ENCODE measurements at regions not wholly inside any gene's neighbourhood (a gene's known extent, or its start where the extent isn't known, plus 50 kb on each side); places are given as distances from the start of the nearest gene placed in this dataset.

DNA sequence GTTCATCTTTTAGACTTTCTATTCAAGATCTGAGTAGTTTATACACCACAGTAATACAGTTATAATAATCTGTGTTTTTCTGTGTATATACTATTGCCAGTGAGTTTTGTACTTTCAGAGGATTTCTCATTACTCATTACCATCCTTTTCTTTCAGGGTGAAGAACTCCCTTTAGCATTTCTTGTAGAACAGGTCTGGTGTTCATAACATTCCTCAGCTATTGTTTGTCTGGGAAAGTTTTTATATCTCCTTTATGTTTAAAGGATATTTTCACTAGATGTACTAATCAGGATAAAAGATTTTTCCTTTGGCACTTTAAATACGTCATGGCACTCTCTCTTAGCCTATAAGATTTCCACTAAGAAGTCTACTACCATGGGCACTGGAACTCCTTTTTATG, 705.5 kb downstream of the SLC4A3 start:
- no peaks in the 10 kb centered on the region for H3K4me1 Mint-ChIP-seq (ENCODE audit: insufficient read depth, unreplicated experiment)
- TF ChIP-seq CTCF (IDR thresholded peaks at IDR 0.05; ENCODE audit: unreplicated experiment): no peak
- H3K4me3 Mint-ChIP-seq (ENCODE audit: unreplicated experiment): no peak overlapping the region
- POLR2A ChIA-PET: no interaction called here
- CTCF ChIA-PET: interaction anchor here (0.6 to 0.9 kb wide), 2 partner anchors 87 to 133 kb away, joined by 3 read pairs; no protein-coding TSS in a partner anchor
- intact Hi-C loops (cut with micrococcal nuclease): no loop called here
- peaks cover 31% of the 10 kb centered on the region for H3K9me3 Mint-ChIP-seq (ENCODE audit: unreplicated experiment)
- no peaks in the 10 kb centered on the region for H3K27me3 Mint-ChIP-seq (ENCODE audit: insufficient read depth, unreplicated experiment)
- no peak for DNase-seq (ENCODE audit: unreplicated experiment)
- H3K27ac Mint-ChIP-seq (ENCODE audit: low read depth, unreplicated experiment): no peak overlapping the region
- no peaks in the 10 kb centered on the region for H3K36me3 Mint-ChIP-seq (ENCODE audit: insufficient read depth, unreplicated experiment)
- BruUV-seq (replicated peaks): no TSS peak

GRCh38 chr2:220334210-220334609, 706.8 kb downstream of the SLC4A3 start:
- Mint-ChIP-seq H3K27ac (ENCODE audit: low read depth, unreplicated experiment) (no peak overlapping the region), H3K4me1 (ENCODE audit: insufficient read depth, unreplicated experiment) (no peaks in the 10 kb centered on the region), H3K9me3 (ENCODE audit: unreplicated experiment) (peaks cover 20% of the 10 kb centered on the region), H3K36me3 (ENCODE audit: insufficient read depth, unreplicated experiment) (no peaks in the 10 kb centered on the region), H3K27me3 (ENCODE audit: insufficient read depth, unreplicated experiment) (no peaks in the 10 kb centered on the region), H3K4me3 (ENCODE audit: unreplicated experiment) (no peak overlapping the region)
- ChIA-PET CTCF (interaction anchor here (0.9 kb wide), 1 partner anchor 24 kb away, joined by 3 read pairs; no protein-coding TSS in a partner anchor), POLR2A (interaction anchor here (0.6 kb wide), 1 partner anchor 16 kb away, joined by 3 read pairs; no protein-coding TSS in a partner anchor)
- no peak for TF ChIP-seq CTCF (IDR thresholded peaks at IDR 0.05; ENCODE audit: unreplicated experiment)
- intact Hi-C loops (cut with micrococcal nuclease): no loop called here
- peak; percentile 14 for DNase-seq (ENCODE audit: unreplicated experiment)
- BruUV-seq (replicated peaks): no TSS peak

DNA sequence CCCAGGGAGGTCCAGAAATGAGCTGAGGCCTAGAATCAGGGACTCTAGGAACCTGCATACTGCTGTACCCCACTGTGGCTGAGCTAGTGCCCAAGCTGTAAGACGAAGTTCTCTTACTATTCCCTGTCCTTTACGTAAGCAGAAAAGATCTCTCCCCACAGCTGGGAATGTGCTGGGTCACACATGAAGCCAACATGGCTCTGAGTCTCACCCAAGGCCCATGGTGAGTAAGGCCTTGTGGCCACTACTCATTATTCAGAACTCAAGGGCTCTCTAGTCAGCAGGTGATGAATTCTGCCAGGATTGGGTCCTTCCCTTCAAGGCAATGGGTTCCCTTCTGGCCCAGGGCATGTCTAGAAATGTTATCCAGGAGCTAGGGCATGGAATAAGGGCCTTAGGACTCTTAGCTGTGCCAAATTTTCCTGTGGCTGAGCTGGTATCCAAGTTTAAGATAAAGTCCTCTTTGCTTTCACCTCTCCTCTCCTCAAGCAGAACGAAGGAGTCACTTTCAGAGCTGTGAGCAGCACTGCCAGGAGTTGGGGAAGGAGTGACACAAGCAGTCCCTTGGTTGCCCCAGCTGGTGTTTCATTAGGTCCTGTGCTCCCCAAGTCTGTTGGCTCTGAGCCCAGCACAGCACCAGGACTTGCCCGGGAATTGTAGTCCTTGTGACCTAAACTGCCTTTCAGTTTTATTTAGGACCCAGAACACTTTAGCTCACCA, 707.6 kb downstream of the SLC4A3 start:
- H3K9me3 Mint-ChIP-seq (ENCODE audit: unreplicated experiment): peaks cover 17% of the 10 kb centered on the region
- H3K27me3 Mint-ChIP-seq (ENCODE audit: insufficient read depth, unreplicated experiment): no peaks in the 10 kb centered on the region
- no peak for DNase-seq (ENCODE audit: unreplicated experiment)
- ChIA-PET CTCF (interaction anchor here (0.9 to 1.3 kb wide), 2 partner anchors 24 to 55 kb away, joined by 3 read pairs; no protein-coding TSS in a partner anchor), POLR2A (interaction anchor here (0.6 kb wide), 1 partner anchor 15 kb away, joined by 3 read pairs; no protein-coding TSS in a partner anchor)
- no peaks in the 10 kb centered on the region for H3K36me3 Mint-ChIP-seq (ENCODE audit: insufficient read depth, unreplicated experiment)
- TF ChIP-seq CTCF (IDR thresholded peaks at IDR 0.05; ENCODE audit: unreplicated experiment): no peak
- no peaks in the 10 kb centered on the region for H3K4me1 Mint-ChIP-seq (ENCODE audit: insufficient read depth, unreplicated experiment)
- BruUV-seq (replicated peaks): no TSS peak
- H3K27ac Mint-ChIP-seq (ENCODE audit: low read depth, unreplicated experiment): no peak overlapping the region
- no peak overlapping the region for H3K4me3 Mint-ChIP-seq (ENCODE audit: unreplicated experiment)
- intact Hi-C loops (cut with micrococcal nuclease): no loop called here

- no peak for TF ChIP-seq CTCF (IDR thresholded peaks at IDR 0.05; ENCODE audit: unreplicated experiment)
- POLR2A ChIA-PET: no interaction called here
- DNase-seq (ENCODE audit: unreplicated experiment): no peak
- intact Hi-C loops (cut with micrococcal nuclease): no loop called here
- CTCF ChIA-PET: interaction anchor here (1.3 kb wide), 1 partner anchor 55 kb away, joined by 3 read pairs; no protein-coding TSS in a partner anchor
- no TSS peak for BruUV-seq (replicated peaks)
- no peaks in the 10 kb centered on the region for H3K27me3 Mint-ChIP-seq (ENCODE audit: insufficient read depth, unreplicated experiment)
- H3K36me3 Mint-ChIP-seq (ENCODE audit: insufficient read depth, unreplicated experiment): no peaks in the 10 kb centered on the region
- no peak overlapping the region for H3K27ac Mint-ChIP-seq (ENCODE audit: low read depth, unreplicated experiment)
- H3K9me3 Mint-ChIP-seq (ENCODE audit: unreplicated experiment): peaks cover 17% of the 10 kb centered on the region
- H3K4me3 Mint-ChIP-seq (ENCODE audit: unreplicated experiment): no peak overlapping the region
- H3K4me1 Mint-ChIP-seq (ENCODE audit: insufficient read depth, unreplicated experiment): no peaks in the 10 kb centered on the region
Measured at GRCh38 chr2:220335591-220335915, 708.1 kb downstream of the SLC4A3 start.
